Urothelium cell line (cell line): ENCODE measurements at regions not wholly inside any gene's neighbourhood (a gene's known extent, or its start where the extent isn't known, plus 50 kb on each side); places are given as distances from the start of the nearest gene placed in this dataset.
"Not testable (repeated sequence)": the region's sequence is repeated elsewhere in the genome, so short reads cannot be mapped to it uniquely, and the experiment has no call there.

Experiments
- DNase-seq: peaks from one replicate; pipeline ENCODE4 v3.0.0; 2011; ENCODE audit warnings: low spot score, mixed read lengths
- FAIRE-seq: peaks from 2 replicates; lab custom pipeline; 2011; peaks lifted over from hg19 to GRCh38; lab: Jason Lieb, UNC

GRCh38 chr3:137294139-137294538 is 336.4 kb downstream of the IL20RB start:
- DNase-seq (no peak), FAIRE-seq (no peak)

GRCh38 chr3:137294839-137295238 is 337.1 kb downstream of the IL20RB start:
- DNase-seq (no peak), FAIRE-seq (no peak)

- FAIRE-seq (no peak), DNase-seq (no peak)
Observed at GRCh38 chr3:137295336-137295735, 337.6 kb downstream of the IL20RB start.

GRCh38 chr3:137296116-137296515 is 338.3 kb downstream of the IL20RB start:
- no peak for FAIRE-seq
- no peak for DNase-seq

- FAIRE-seq (no peak), DNase-seq (no peak)
Observed at GRCh38 chr3:137297770-137298169, 340.0 kb downstream of the IL20RB start.

GRCh38 chr3:137300703-137301102 is 342.9 kb downstream of the IL20RB start:
- DNase-seq = no peak
- no peak for FAIRE-seq

GRCh38 chr3:137304313-137305056 is 346.7 kb downstream of the IL20RB start:
- no peak for FAIRE-seq
- no peak for DNase-seq

GRCh38 chr3:137324114-137324513 is 366.3 kb downstream of the IL20RB start:
- no peak for FAIRE-seq

GRCh38 chr3:137325170-137325569 is 367.4 kb downstream of the IL20RB start:
- DNase-seq (no peak), FAIRE-seq (no peak)

More at GRCh38 chr3:137324114-137324513, 366.3 kb downstream of the IL20RB start:
- no peak for DNase-seq

GRCh38 chr3:137325934-137326333 is 368.2 kb downstream of the IL20RB start:
- FAIRE-seq (no peak), DNase-seq (no peak)

GRCh38 chr3:137329594-137329993 is 371.8 kb downstream of the IL20RB start:
- FAIRE-seq (no peak), DNase-seq (no peak)

GRCh38 chr3:137330246-137330645 is 372.5 kb downstream of the IL20RB start:
- DNase-seq (no peak), FAIRE-seq (no peak)

- DNase-seq (no peak), FAIRE-seq (no peak)
Observed at GRCh38 chr3:137332297-137332696, 374.5 kb downstream of the IL20RB start.

GRCh38 chr3:137335478-137335877 is 377.7 kb downstream of the IL20RB start:
- FAIRE-seq (no peak), DNase-seq (no peak)

GRCh38 chr3:137338400-137338799 is 380.6 kb downstream of the IL20RB start:
- not testable (repeated sequence) for FAIRE-seq, DNase-seq

- no peak for FAIRE-seq
Observed at GRCh38 chr3:137343283-137343682, 385.5 kb downstream of the IL20RB start.

GRCh38 chr3:137347132-137347531 is 389.3 kb downstream of the IL20RB start:
- no peak for DNase-seq
- no peak for FAIRE-seq

More at GRCh38 chr3:137343283-137343682, 385.5 kb downstream of the IL20RB start:
- no peak for DNase-seq

GRCh38 chr3:137347817-137348368 is 390.1 kb downstream of the IL20RB start:
- FAIRE-seq = no peak

GRCh38 chr3:137348936-137349335 is 391.2 kb downstream of the IL20RB start:
- FAIRE-seq = no peak

More at GRCh38 chr3:137347817-137348368, 390.1 kb downstream of the IL20RB start:
- no peak for DNase-seq

GRCh38 chr3:137349557-137350348 is 392.0 kb downstream of the IL20RB start:
- FAIRE-seq = no peak
- no peak for DNase-seq

More at GRCh38 chr3:137348936-137349335, 391.2 kb downstream of the IL20RB start:
- no peak for DNase-seq

GRCh38 chr3:137360531-137361201 is 402.9 kb downstream of the IL20RB start:
- FAIRE-seq = no peak
- no peak for DNase-seq
